Stimulated activated CD8-positive, alpha-beta memory T cell treated with anti-CD3 and anti-CD28 coated beads, Interleukin-4, amount 100 ng/mL, for 48 hours (primary cell): ENCODE measurements at regions not wholly inside any gene's neighbourhood (a gene's known extent, or its start where the extent isn't known, plus 50 kb on each side); places are given as distances from the start of the nearest gene placed in this dataset.

Source experiments
- DNase-seq: peaks from one replicate; pipeline ENCODE4 v3.0.0-alpha.2; 2020

GRCh38 chr7:15891151-15891881 is 204.8 kb upstream of the MEOX2 start:
- DNase-seq = no peak

GRCh38 chr7:15889507-15889906 is 203.0 kb upstream of the MEOX2 start:
- DNase-seq = no peak

- DNase-seq = no peak
Measured at GRCh38 chr7:15888090-15888489, 201.6 kb upstream of the MEOX2 start.

GRCh38 chr7:15886626-15887025 is 200.1 kb upstream of the MEOX2 start:
- DNase-seq = no peak

GRCh38 chr7:15885678-15886077 is 199.2 kb upstream of the MEOX2 start:
- no peak for DNase-seq

GRCh38 chr7:15874774-15875173 is 188.3 kb upstream of the MEOX2 start:
- no peak for DNase-seq

GRCh38 chr7:15870347-15870746 is 183.9 kb upstream of the MEOX2 start:
- DNase-seq = no peak

- DNase-seq = no peak
Measured at GRCh38 chr7:15867441-15867840, 181.0 kb upstream of the MEOX2 start.

GRCh38 chr7:15866753-15867152 is 180.3 kb upstream of the MEOX2 start:
- no peak for DNase-seq

GRCh38 chr7:15864626-15864991 is 178.1 kb upstream of the MEOX2 start:
- DNase-seq = no peak

GRCh38 chr7:15863951-15864625 is 177.6 kb upstream of the MEOX2 start:
- no peak for DNase-seq

- DNase-seq = no peak
Measured at GRCh38 chr7:15862781-15863165, 176.3 kb upstream of the MEOX2 start.

- DNase-seq = no peak
Measured at GRCh38 chr7:15862016-15862780, 175.7 kb upstream of the MEOX2 start.

- DNase-seq = no peak
Measured at GRCh38 chr7:15860264-15860949, 173.9 kb upstream of the MEOX2 start.

- no peak for DNase-seq
Measured at GRCh38 chr7:15857026-15857425, 170.5 kb upstream of the MEOX2 start.

- DNase-seq = no peak
Measured at GRCh38 chr7:15856311-15856710, 169.8 kb upstream of the MEOX2 start.

GRCh38 chr7:15855525-15856109 is 169.1 kb upstream of the MEOX2 start:
- DNase-seq = no peak

- no peak for DNase-seq
Measured at GRCh38 chr7:15854841-15855524, 168.5 kb upstream of the MEOX2 start.

GRCh38 chr7:15853832-15854470 is 167.5 kb upstream of the MEOX2 start:
- no peak for DNase-seq

GRCh38 chr7:15851201-15851600 is 164.7 kb upstream of the MEOX2 start:
- no peak for DNase-seq

- no peak for DNase-seq
Measured at GRCh38 chr7:15848901-15849300, 162.4 kb upstream of the MEOX2 start.

- no peak for DNase-seq
Measured at GRCh38 chr7:15848362-15848761, 161.9 kb upstream of the MEOX2 start.
